GM23248 (cell line): ENCODE measurements at regions not wholly inside any gene's neighbourhood (a gene's known extent, or its start where the extent isn't known, plus 50 kb on each side); places are given as distances from the start of the nearest gene placed in this dataset.

ENCODE experiments used
- DNase-seq: peaks from one replicate; pipeline ENCODE4 v3.0.0-alpha.2; 2015
- H2AFZ ChIP-seq: fragments of 200-600 bp; sonication (generic); 2 replicates; pipeline ENCODE4 v1.6.1; 2016; ENCODE audit warnings: antibody characterized with exemption
- H3F3A ChIP-seq: fragments of 200-600 bp; sonication (generic); 2 replicates; pipeline ENCODE4 v1.6.1; 2016; ENCODE audit warnings: mild to moderate bottlenecking, antibody characterized with exemption, mixed run types; ENCODE audit not compliant: insufficient read depth
- H3K27ac ChIP-seq: fragments of 200-600 bp; sonication (generic); 2 replicates; pipeline ENCODE4 v1.5.1; 2016; ENCODE audit warnings: mild to moderate bottlenecking
- H3K27me3 ChIP-seq: fragments of 200-600 bp; sonication (generic); replicated peaks from 2 replicates; pipeline ENCODE4 v1.6.1; 2016; ENCODE audit warnings: mild to moderate bottlenecking; ENCODE audit not compliant: insufficient read depth
- H3K36me3 ChIP-seq: fragments of 200-600 bp; sonication (generic); 2 replicates; pipeline ENCODE4 v1.6.1; 2016; ENCODE audit warnings: low read depth, mild to moderate bottlenecking
- H3K4me1 ChIP-seq: fragments of 200-600 bp; sonication (generic); 2 replicates; pipeline ENCODE4 v1.6.1; 2016; ENCODE audit warnings: mild to moderate bottlenecking; ENCODE audit not compliant: insufficient read depth
- H3K4me2 ChIP-seq: fragments of 200-600 bp; sonication (generic); one replicate; pipeline ENCODE4 v1.6.1; 2016; ENCODE audit warnings: mild to moderate bottlenecking; ENCODE audit not compliant: unreplicated experiment
- H3K4me3 ChIP-seq: fragments of 200-600 bp; sonication (generic); 2 replicates; pipeline ENCODE4 v1.5.1; 2016; ENCODE audit warnings: mild to moderate bottlenecking
- H3K79me2 ChIP-seq: fragments of 200-600 bp; sonication (generic); 2 replicates; pipeline ENCODE4 v1.6.1; 2016; ENCODE audit warnings: mild to moderate bottlenecking; ENCODE audit not compliant: insufficient read depth
- H3K9ac ChIP-seq: fragments of 200-600 bp; sonication (generic); 2 replicates; pipeline ENCODE4 v1.6.1; 2016; ENCODE audit warnings: mild to moderate bottlenecking
- H3K9me2 ChIP-seq: fragments of 200-600 bp; sonication (generic); 2 replicates; pipeline ENCODE4 v1.6.1; 2016; ENCODE audit warnings: mixed run types, mild to moderate bottlenecking, moderate library complexity; ENCODE audit not compliant: insufficient read depth
- H3K9me3 ChIP-seq: fragments of 200-600 bp; sonication (generic); one replicate; pipeline ENCODE4 v1.6.1; 2017; ENCODE audit warnings: low read depth
- H4K20me1 ChIP-seq: fragments of 200-600 bp; sonication (generic); 2 replicates; pipeline ENCODE4 v1.6.0; 2016; ENCODE audit not compliant: insufficient read depth
- EZH2 ChIP-seq: fragments of 200-600 bp; sonication (generic); IDR thresholded peaks from 2 replicates; pipeline ENCODE4 v1.6.1; 2018; ENCODE audit warnings: antibody characterized with exemption, mild to moderate bottlenecking; ENCODE audit not compliant: insufficient read depth, poor library complexity, severe bottlenecking
- EZH2phosphoT487 ChIP-seq: fragments of 200-600 bp; sonication (generic); IDR thresholded peaks from 2 replicates; pipeline ENCODE4 v1.6.1; 2018; ENCODE audit warnings: antibody characterized with exemption, moderate library complexity, mild to moderate bottlenecking, low read depth; ENCODE audit not compliant: insufficient read depth
- WGBS, 2 experiments: methylation state at CpG; one replicate each; pipeline ENCODE4 v1.1.6; 2015 to 2017; ENCODE audit warnings: low lambda C conversion rate in 2 of 2, low coverage in 1 of 2; ENCODE audit errors: missing lambda C conversion rate in 2 of 2; 5-methylcytosine and 5-hydroxymethylcytosine counted together
- in situ Hi-C: fragments of 300-500 bp; cut with MboI; formaldehyde crosslinking; loops from 2 replicates; pipeline ENCODE4 v1.15.0; 2020

DNA sequence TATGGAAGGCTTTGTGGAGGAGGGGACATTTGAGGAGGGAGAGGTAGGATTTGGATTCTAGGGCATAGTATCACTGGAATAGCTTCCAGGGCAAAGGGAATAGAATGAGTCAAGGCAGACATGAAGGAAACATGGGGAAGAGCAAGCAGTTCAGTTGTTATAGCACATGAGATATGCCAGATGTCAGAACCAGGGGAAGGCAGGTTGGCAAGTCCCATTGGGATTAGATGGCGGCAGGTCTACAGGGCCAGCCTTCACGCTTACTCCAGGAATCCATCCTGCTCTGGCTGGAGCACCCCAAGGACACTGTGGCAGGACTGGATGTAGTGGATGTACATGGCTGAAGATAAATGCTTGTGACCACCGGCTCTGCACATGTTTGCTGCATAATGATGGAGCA lies 120.4 kb upstream of the ST8SIA2 start:
- H3K9ac ChIP-seq, result no peak overlapping the region
- no peaks in the 10 kb centered on the region for H3K36me3 ChIP-seq
- H3K27me3 ChIP-seq, result no peaks in the 10 kb centered on the region
- no peak overlapping the region for H3K4me3 ChIP-seq
- no peaks in the 10 kb centered on the region for H3K9me2 ChIP-seq
- H2AFZ ChIP-seq, result no peak overlapping the region
- H3F3A ChIP-seq, result no peaks in the 10 kb centered on the region
- H3K4me1 ChIP-seq, result no peaks in the 10 kb centered on the region
- WGBS, 2 experiments, result 9 to 11% methylated on average over 3 of the region's 3 CpGs
- no peak overlapping the region for H3K4me2 ChIP-seq
- H4K20me1 ChIP-seq, result no peaks in the 10 kb centered on the region
- DNase-seq, result no peak
- TF ChIP-seq EZH2phosphoT487 (no peak), EZH2 (no peak)
- in situ Hi-C loops, result no loop called here
- H3K27ac ChIP-seq, result no peak overlapping the region
- H3K9me3 ChIP-seq, result no peaks in the 10 kb centered on the region
- H3K79me2 ChIP-seq, result no peaks in the 10 kb centered on the region

- Histone ChIP-seq H3K27ac (no peak overlapping the region), H3K36me3 (no peaks in the 10 kb centered on the region), H3K79me2 (no peaks in the 10 kb centered on the region), H3K9ac (no peak overlapping the region), H3F3A (no peaks in the 10 kb centered on the region), H3K4me3 (no peak overlapping the region), H2AFZ (no peak overlapping the region), H3K27me3 (no peaks in the 10 kb centered on the region), H3K4me1 (no peaks in the 10 kb centered on the region), H3K4me2 (no peak overlapping the region), H3K9me3 (no peaks in the 10 kb centered on the region), H4K20me1 (no peaks in the 10 kb centered on the region), H3K9me2 (no peaks in the 10 kb centered on the region)
- 6 to 11% methylated on average over 6 of the region's 6 CpGs for WGBS, 2 experiments
- no peak for DNase-seq
- no peak for TF ChIP-seq EZH2phosphoT487
- no peak for TF ChIP-seq EZH2
- in situ Hi-C loops, result no loop called here
Observed at GRCh38 chr15:92273723-92274122, 120.0 kb upstream of the ST8SIA2 start.

GRCh38 chr15:92277776-92278175 lies 115.9 kb upstream of the ST8SIA2 start:
- no peak overlapping the region for H3K4me2 ChIP-seq
- DNase-seq, result peak; percentile 48
- H3K4me3 ChIP-seq, result no peak overlapping the region
- H3K9me2 ChIP-seq, result no peaks in the 10 kb centered on the region
- TF ChIP-seq EZH2phosphoT487 (no peak), EZH2 (no peak)
- H3K36me3 ChIP-seq, result no peaks in the 10 kb centered on the region
- no peak overlapping the region for H3K9ac ChIP-seq
- no peaks in the 10 kb centered on the region for H3K4me1 ChIP-seq
- no peaks in the 10 kb centered on the region for H3F3A ChIP-seq
- no peaks in the 10 kb centered on the region for H4K20me1 ChIP-seq
- in situ Hi-C loops, result no loop called here
- H2AFZ ChIP-seq, result no peak overlapping the region
- no peaks in the 10 kb centered on the region for H3K79me2 ChIP-seq
- no peak overlapping the region for H3K27ac ChIP-seq
- H3K27me3 ChIP-seq, result no peaks in the 10 kb centered on the region
- WGBS, 2 experiments, result 0% methylated on average over 1 of the region's 1 CpG; no CpG with 5 or more reads in 1 of the 2 experiments
- H3K9me3 ChIP-seq, result no peaks in the 10 kb centered on the region

- TF ChIP-seq EZH2phosphoT487, result no peak
- no peak for TF ChIP-seq EZH2
- Histone ChIP-seq H3K36me3 (no peaks in the 10 kb centered on the region), H3K4me3 (no peak overlapping the region), H3K9ac (no peak overlapping the region), H3K4me2 (no peak overlapping the region), H3K27ac (no peak overlapping the region), H3K9me3 (no peaks in the 10 kb centered on the region), H4K20me1 (no peaks in the 10 kb centered on the region), H3K79me2 (no peaks in the 10 kb centered on the region), H3K27me3 (no peaks in the 10 kb centered on the region), H3K9me2 (no peaks in the 10 kb centered on the region), H3F3A (no peaks in the 10 kb centered on the region), H2AFZ (no peak overlapping the region), H3K4me1 (no peaks in the 10 kb centered on the region)
- 14 to 18% methylated on average over 2 of the region's 2 CpGs for WGBS, 2 experiments
- DNase-seq, result no peak
- in situ Hi-C loops, result no loop called here
Observed at GRCh38 chr15:92283813-92284212, 109.9 kb upstream of the ST8SIA2 start.

- Histone ChIP-seq H3K27ac (no peak overlapping the region), H2AFZ (no peak overlapping the region), H3K79me2 (no peaks in the 10 kb centered on the region), H3K4me1 (no peaks in the 10 kb centered on the region), H3K9ac (no peak overlapping the region), H3K36me3 (no peaks in the 10 kb centered on the region), H3K27me3 (no peaks in the 10 kb centered on the region), H3K4me2 (no peak overlapping the region), H3K9me3 (no peaks in the 10 kb centered on the region), H3K9me2 (no peaks in the 10 kb centered on the region), H3F3A (no peaks in the 10 kb centered on the region), H3K4me3 (no peak overlapping the region), H4K20me1 (no peaks in the 10 kb centered on the region)
- DNase-seq, result no peak
- WGBS, 2 experiments, result 9 to 11% methylated on average over 2 of the region's 2 CpGs
- TF ChIP-seq EZH2phosphoT487 (no peak), EZH2 (no peak)
- in situ Hi-C loops, result no loop called here
Observed at GRCh38 chr15:92288755-92289154, 104.9 kb upstream of the ST8SIA2 start.
